ENCODE measurements at regions not wholly inside any gene's neighbourhood (a gene's known extent, or its start where the extent isn't known, plus 50 kb on each side); places are given as distances from the start of the nearest gene placed in this dataset.
A peak's percentile ranks its signal among the peaks of the same experiment; 100 is the strongest.

GRCh38 chr15:39125904-39126303, 455.0 kb upstream of the THBS1 start:
- peak; percentile 2 for DNase-seq (ENCODE audit: low read depth)

- no peak for DNase-seq (ENCODE audit: low read depth)
Observed at GRCh38 chr15:39127151-39127790, 453.6 kb upstream of the THBS1 start.

DNA sequence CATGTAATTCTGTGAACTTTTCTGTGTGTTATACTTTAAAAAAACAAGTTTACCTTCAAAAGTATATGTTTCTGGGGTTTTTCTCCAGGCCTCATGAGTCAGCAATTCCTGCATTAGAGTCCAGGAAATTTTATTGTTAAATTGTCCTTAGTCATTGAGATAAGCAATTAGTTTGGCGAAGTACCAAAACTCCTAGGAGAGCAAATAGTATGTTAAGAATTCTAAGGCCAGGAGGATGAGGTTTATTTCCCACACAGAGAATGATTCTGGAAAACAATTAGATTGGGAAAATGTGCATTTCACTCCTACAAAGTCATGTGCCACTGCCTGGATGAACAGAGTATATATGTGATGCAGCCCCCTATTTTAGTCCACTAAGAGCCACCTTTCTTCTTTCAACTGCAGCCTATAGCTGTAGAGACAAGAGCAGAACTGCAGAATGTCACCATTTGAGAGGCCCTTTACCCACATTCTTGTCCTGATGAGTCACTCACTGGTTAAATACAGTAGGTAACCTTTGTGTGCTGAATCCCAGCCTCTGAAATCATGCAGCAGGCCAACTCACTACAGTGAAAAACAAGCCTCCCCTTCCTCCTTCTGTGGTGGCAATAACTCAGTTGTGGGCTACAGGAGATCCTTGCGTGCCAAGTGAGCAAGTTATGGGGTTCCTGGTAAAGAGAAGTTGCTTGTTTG, 452.8 kb upstream of the THBS1 start:
- no peak for DNase-seq (ENCODE audit: low read depth)

DNA sequence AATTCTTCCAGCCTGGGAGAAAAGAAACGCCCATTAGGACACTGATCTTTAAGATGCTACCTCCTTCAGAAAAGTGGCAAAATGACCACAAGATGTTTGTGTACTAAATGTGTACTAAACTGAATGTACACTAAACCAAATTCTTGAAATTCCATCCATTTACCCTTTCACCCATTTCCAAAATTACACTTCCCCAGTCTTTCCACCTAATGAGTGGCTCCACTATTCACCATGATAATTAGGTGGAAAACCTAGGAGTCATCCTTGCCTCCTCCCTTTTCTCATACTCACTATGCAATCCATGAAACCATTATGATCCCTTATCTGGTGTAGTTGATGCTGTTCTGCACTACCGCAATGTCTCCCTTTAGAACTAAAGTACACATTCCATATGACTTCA, 452.1 kb upstream of the THBS1 start:
- DNase-seq (ENCODE audit: low read depth): no peak

GRCh38 chr15:39130556-39131379, 450.1 kb upstream of the THBS1 start:
- DNase-seq (ENCODE audit: low read depth): no peak

DNA sequence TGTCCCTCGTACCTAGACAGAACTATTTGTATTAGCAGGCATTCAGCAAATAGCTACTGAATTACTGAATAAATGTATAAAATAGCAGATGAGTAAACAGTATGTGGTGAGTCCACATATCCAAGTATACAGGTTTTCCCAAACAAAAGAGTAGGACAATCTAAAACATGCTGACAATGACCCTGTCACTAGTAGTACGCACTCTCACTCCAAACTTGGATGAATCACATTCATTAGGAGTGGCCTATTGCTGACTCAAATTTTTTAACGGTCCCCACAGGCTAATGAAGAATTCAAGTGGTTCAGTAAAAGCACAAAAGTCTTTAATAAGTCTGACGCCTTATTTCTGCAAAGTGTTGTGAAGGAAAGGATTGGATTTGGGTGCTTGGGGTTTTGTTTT, 449.3 kb upstream of the THBS1 start:
- no peak for DNase-seq (ENCODE audit: low read depth)

DNA sequence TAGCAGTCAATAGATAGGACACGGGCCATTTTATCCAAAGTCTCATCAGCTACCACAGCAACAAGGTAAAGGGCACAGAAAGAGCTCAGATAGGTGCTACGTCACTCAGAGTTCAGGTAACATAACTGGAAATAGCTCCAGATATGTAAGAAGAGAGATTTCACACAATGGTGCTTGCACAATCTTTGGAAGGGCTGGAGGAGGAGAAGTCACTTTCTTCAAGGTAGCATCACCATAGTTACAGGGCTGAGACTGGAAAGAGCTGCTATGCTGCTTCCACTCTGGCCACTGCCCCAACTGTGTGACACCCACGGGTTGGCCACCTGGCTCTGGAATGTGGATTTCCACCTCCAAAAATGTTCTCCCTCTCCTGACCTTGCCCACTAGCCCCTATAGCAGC, 448.8 kb upstream of the THBS1 start:
- no peak for DNase-seq (ENCODE audit: low read depth)

- no peak for DNase-seq (ENCODE audit: low read depth)
Observed at GRCh38 chr15:39132954-39133600, 447.8 kb upstream of the THBS1 start.

- no peak for DNase-seq (ENCODE audit: low read depth)
Observed at GRCh38 chr15:39134282-39134681, 446.6 kb upstream of the THBS1 start.

- no peak for DNase-seq (ENCODE audit: low read depth)
Observed at GRCh38 chr15:39135989-39136388, 444.9 kb upstream of the THBS1 start.

DNA sequence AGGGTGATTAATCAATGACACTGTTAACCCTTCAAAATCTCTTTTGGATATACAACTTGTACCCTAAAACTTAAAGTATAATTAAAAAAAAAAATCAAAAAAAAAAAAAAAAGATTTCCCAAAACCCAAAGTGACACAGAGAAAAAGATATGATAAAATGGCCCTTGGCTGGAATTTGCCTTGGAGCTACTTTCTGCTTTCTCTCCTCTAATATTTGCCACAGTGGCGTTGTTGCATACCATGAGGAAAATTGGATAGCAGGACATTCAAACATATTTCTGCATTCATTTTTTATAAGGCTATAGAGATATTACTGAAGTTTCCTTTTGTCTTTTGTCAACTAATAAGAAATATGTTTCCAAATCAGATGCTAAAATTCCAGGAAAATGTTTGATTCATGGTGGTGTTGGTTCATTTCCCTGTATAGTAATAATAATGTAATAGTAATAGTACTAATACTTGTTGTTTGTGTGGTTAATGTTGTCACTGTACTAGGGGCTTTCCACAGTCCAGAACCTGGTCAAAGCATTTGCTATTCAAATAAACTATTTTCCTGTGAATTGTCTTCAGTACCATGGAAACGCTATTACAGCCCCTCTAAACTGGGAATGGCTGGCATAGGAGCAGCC, 441.3 kb upstream of the THBS1 start:
- DNase-seq (ENCODE audit: low read depth): no peak

GRCh38 chr15:39140060-39140604, 440.7 kb upstream of the THBS1 start:
- no peak for DNase-seq (ENCODE audit: low read depth)

GRCh38 chr15:39142500-39142899, 438.4 kb upstream of the THBS1 start:
- DNase-seq (ENCODE audit: low read depth): no peak

GRCh38 chr15:39143479-39143878, 437.4 kb upstream of the THBS1 start:
- no peak for DNase-seq (ENCODE audit: low read depth)

GRCh38 chr15:39144051-39144450, 436.8 kb upstream of the THBS1 start:
- DNase-seq (ENCODE audit: low read depth): no peak

DNA sequence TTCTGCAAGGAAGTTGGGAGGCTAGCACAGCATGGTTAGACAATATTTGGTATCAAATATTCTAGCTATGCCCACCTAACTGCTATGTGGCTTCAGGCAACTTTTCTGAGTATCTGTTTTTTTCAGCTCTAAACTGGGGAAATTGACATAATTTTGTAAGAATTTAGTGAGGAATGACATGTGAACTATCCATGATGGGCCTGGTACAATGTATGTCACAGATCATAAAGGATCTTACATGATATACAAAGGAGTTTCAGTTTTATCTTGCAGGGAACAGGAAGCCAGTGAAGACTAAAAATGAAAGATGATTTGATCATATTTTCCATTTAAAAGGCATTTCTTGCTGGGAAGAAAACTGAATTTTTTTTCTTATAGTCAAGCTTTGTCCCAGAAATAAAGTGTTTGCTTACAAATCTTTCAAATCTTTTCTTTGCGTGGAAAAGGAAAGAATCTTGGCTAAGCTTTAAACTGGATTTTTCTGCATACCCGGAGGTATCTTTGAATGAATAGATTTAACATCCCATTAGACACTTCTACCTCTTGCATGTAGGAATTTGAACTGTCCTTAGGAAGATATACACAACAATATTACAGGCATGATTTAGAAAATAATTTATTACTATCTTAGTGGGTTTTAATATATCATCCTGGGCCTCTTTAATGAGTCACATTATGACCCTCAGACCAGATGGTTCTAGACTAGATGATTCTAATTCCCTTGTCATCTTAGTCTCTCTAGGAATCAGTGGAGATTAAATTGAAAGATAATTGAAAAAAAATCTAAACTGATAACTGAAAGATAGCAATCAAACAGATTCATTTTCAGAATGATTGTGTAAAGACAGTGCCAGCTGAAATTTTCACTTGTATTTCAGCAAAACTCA, 436.0 kb upstream of the THBS1 start:
- DNase-seq (ENCODE audit: low read depth): no peak

GRCh38 chr15:39145854-39146625, 434.8 kb upstream of the THBS1 start:
- no peak for DNase-seq (ENCODE audit: low read depth)

DNA sequence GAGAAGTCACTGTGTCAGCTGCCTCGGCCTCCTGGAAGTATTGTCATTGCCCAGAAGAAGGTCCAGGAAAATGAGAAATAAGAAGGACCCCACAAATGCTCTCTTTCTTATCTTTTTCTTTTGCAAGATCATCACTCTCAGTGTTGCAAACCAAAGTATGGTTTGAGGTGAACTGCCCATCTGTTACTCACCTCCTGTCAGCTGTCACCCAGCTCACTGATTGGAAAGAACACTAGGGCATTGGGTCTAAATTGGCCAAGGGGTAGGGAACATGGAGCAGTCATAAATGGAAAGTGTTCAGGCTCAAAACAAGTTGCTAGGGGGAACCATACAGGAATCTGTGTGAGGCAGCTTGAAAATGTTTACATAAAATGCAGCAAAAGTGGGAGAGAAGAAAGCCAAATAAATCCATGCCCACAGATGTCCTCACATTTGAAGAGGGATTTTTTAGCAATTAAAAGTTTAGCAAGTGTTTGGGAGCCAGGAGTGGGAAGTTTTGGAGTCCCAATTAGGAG, 431.2 kb upstream of the THBS1 start:
- no peak for DNase-seq (ENCODE audit: low read depth)

DNA sequence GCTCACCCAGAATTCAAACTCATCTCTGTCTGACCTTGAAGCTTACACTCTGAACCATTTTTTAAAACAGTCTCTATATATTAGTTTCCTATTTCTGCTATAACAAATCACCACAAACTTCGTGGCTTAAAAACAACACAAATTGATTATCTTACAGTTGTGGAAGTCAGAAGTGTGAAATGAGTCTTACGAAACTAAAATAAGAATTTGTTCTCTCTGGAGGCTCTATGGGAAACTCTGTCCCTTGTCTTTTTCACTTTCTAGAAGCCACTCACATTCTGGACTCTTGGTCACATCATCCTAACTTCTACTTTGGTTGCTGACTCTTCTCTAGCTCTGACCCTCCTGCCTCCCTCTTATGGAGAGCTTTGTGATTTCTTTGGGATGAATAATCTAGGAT, 429.3 kb upstream of the THBS1 start:
- DNase-seq (ENCODE audit: low read depth): no peak
